HG03575 (cell line): ENCODE measurements at regions not wholly inside any gene's neighbourhood (a gene's known extent, or its start where the extent isn't known, plus 50 kb on each side); places are given as distances from the start of the nearest gene placed in this dataset.

Experiments
- ATAC-seq: cut with Tn5 transposase; IDR thresholded peaks from one replicate; pipeline ENCODE4 v1.9.1; 2021; ENCODE audit not compliant: unreplicated experiment, insufficient number of reproducible peaks, low FRiP score; ENCODE audit errors: extremely low read depth

- no peak for ATAC-seq
Measured at GRCh38 chr18:29616867-29617266, 1425.7 kb downstream of the DSC3 start.

- ATAC-seq: no peak
Measured at GRCh38 chr18:29608982-29609381, 1432.1 kb upstream of the CDH2 start.

- no peak for ATAC-seq
Measured at GRCh38 chr18:29605365-29605764, 1428.4 kb upstream of the CDH2 start.

- ATAC-seq: no peak
Measured at GRCh38 chr18:29596959-29597358, 1420.0 kb upstream of the CDH2 start.

GRCh38 chr18:29594493-29594892 is 1417.6 kb upstream of the CDH2 start:
- ATAC-seq: no peak

GRCh38 chr18:29588446-29589100 is 1411.6 kb upstream of the CDH2 start:
- no peak for ATAC-seq

- no peak for ATAC-seq
Measured at GRCh38 chr18:29586210-29586609, 1409.3 kb upstream of the CDH2 start.

- ATAC-seq: peak; percentile 86
Measured at GRCh38 chr18:29560270-29560669, 1383.3 kb upstream of the CDH2 start.

- ATAC-seq: no peak
Measured at GRCh38 chr18:29556070-29556469, 1379.1 kb upstream of the CDH2 start.

- ATAC-seq: no peak
Measured at GRCh38 chr18:29549759-29550158, 1372.8 kb upstream of the CDH2 start.

GRCh38 chr18:29547626-29548025 is 1370.7 kb upstream of the CDH2 start:
- no peak for ATAC-seq

- ATAC-seq: no peak
Measured at GRCh38 chr18:29540548-29540947, 1363.6 kb upstream of the CDH2 start.

- ATAC-seq: no peak
Measured at GRCh38 chr18:29531746-29532145, 1354.8 kb upstream of the CDH2 start.

- no peak for ATAC-seq
Measured at GRCh38 chr18:29523371-29523770, 1346.4 kb upstream of the CDH2 start.

- ATAC-seq: no peak
Measured at GRCh38 chr18:29512761-29513160, 1335.8 kb upstream of the CDH2 start.

- ATAC-seq: no peak
Measured at GRCh38 chr18:29512203-29512602, 1335.3 kb upstream of the CDH2 start.

GRCh38 chr18:29501952-29502351 is 1325.0 kb upstream of the CDH2 start:
- ATAC-seq: no peak

- no peak for ATAC-seq
Measured at GRCh38 chr18:29496152-29496680, 1319.3 kb upstream of the CDH2 start.

- ATAC-seq: no peak
Measured at GRCh38 chr18:29494371-29494770, 1317.4 kb upstream of the CDH2 start.

GRCh38 chr18:29491907-29492306 is 1315.0 kb upstream of the CDH2 start:
- ATAC-seq: no peak

GRCh38 chr18:29488617-29489016 is 1311.7 kb upstream of the CDH2 start:
- ATAC-seq: no peak
